Osteocyte (in vitro differentiated cells): ENCODE measurements at regions not wholly inside any gene's neighbourhood (a gene's known extent, or its start where the extent isn't known, plus 50 kb on each side); places are given as distances from the start of the nearest gene placed in this dataset.

Source experiments
- DNase-seq: peaks from one replicate; pipeline ENCODE4 v3.0.0; 2021; ENCODE audit warnings: mixed read lengths; ENCODE audit not compliant: unreplicated experiment; ENCODE audit errors: extremely low spot score
- H3K27ac Mint-ChIP-seq: one replicate; pipeline ENCODE4 v1.8.0; 2021; ENCODE audit warnings: mild to moderate bottlenecking, mixed read lengths; ENCODE audit not compliant: unreplicated experiment
- H3K27me3 Mint-ChIP-seq: one replicate; pipeline ENCODE4 v1.8.0; 2021; ENCODE audit warnings: mixed read lengths; ENCODE audit not compliant: unreplicated experiment
- H3K36me3 Mint-ChIP-seq: one replicate; pipeline ENCODE4 v1.8.0; 2021; ENCODE audit warnings: mixed read lengths; ENCODE audit not compliant: unreplicated experiment
- H3K4me1 Mint-ChIP-seq: one replicate; pipeline ENCODE4 v1.8.0; 2021; ENCODE audit warnings: mixed read lengths; ENCODE audit not compliant: unreplicated experiment
- H3K4me3 Mint-ChIP-seq: one replicate; pipeline ENCODE4 v1.8.0; 2021; ENCODE audit warnings: mild to moderate bottlenecking, moderate library complexity, mixed read lengths; ENCODE audit not compliant: unreplicated experiment
- H3K9me3 Mint-ChIP-seq: one replicate; pipeline ENCODE4 v1.8.0; 2021; ENCODE audit warnings: mixed read lengths; ENCODE audit not compliant: unreplicated experiment
- CTCF ChIP-seq: fragments of 200-600 bp; sonication (generic); IDR thresholded peaks from 2 replicates; pipeline ENCODE4 v1.5.0; 2021; ENCODE audit warnings: antibody characterized with exemption, mild to moderate bottlenecking, moderate library complexity

GRCh38 chr1:239178961-239179360, 207.4 kb upstream of the CHRM3 start:
- no peak for TF ChIP-seq CTCF
- Mint-ChIP-seq H3K4me1 (no peaks in the 10 kb centered on the region), H3K36me3 (no peaks in the 10 kb centered on the region), H3K9me3 (no peaks in the 10 kb centered on the region), H3K4me3 (no peak overlapping the region), H3K27me3 (no peaks in the 10 kb centered on the region), H3K27ac (no peak overlapping the region)
- no peak for DNase-seq

GRCh38 chr1:239174880-239175279, 211.5 kb upstream of the CHRM3 start:
- Mint-ChIP-seq H3K36me3 (no peaks in the 10 kb centered on the region), H3K4me1 (no peaks in the 10 kb centered on the region), H3K4me3 (no peak overlapping the region), H3K27me3 (no peaks in the 10 kb centered on the region), H3K27ac (no peak overlapping the region), H3K9me3 (peaks cover 7% of the 10 kb centered on the region)
- no peak for DNase-seq
- TF ChIP-seq CTCF = no peak

GRCh38 chr1:239170828-239171227, 215.5 kb upstream of the CHRM3 start:
- Mint-ChIP-seq H3K9me3 (peaks cover 10% of the 10 kb centered on the region), H3K36me3 (no peaks in the 10 kb centered on the region), H3K27ac (no peak overlapping the region), H3K4me1 (no peaks in the 10 kb centered on the region), H3K4me3 (no peak overlapping the region), H3K27me3 (no peaks in the 10 kb centered on the region)
- TF ChIP-seq CTCF = no peak
- DNase-seq = no peak

GRCh38 chr1:239169276-239169675, 217.1 kb upstream of the CHRM3 start:
- Mint-ChIP-seq H3K27ac (no peak overlapping the region), H3K4me1 (no peaks in the 10 kb centered on the region), H3K27me3 (no peaks in the 10 kb centered on the region), H3K4me3 (no peak overlapping the region), H3K9me3 (peaks cover 10% of the 10 kb centered on the region), H3K36me3 (no peaks in the 10 kb centered on the region)
- no peak for TF ChIP-seq CTCF
- no peak for DNase-seq

GRCh38 chr1:239164451-239165180, 221.8 kb upstream of the CHRM3 start:
- no peaks in the 10 kb centered on the region for H3K36me3 Mint-ChIP-seq
- H3K4me1 Mint-ChIP-seq = no peaks in the 10 kb centered on the region
- H3K4me3 Mint-ChIP-seq = no peak overlapping the region
- no peaks in the 10 kb centered on the region for H3K27me3 Mint-ChIP-seq
- H3K9me3 Mint-ChIP-seq = peaks cover under 1% of the 10 kb centered on the region
- no peak for DNase-seq
- H3K27ac Mint-ChIP-seq = no peak overlapping the region
- no peak for TF ChIP-seq CTCF
